PC-9 (cell line): ENCODE measurements at regions not wholly inside any gene's neighbourhood (a gene's known extent, or its start where the extent isn't known, plus 50 kb on each side); places are given as distances from the start of the nearest gene placed in this dataset.

ENCODE experiments used
- CTCF ChIP-seq: fragments of 200-600 bp; sonication (generic); conservative IDR thresholded peaks from 2 replicates; pipeline ENCODE4 v1.6.1; 2017; ENCODE audit warnings: mixed run types, antibody characterized with exemption, mild to moderate bottlenecking, moderate library complexity
- EZH2 ChIP-seq: fragments of 200-600 bp; sonication (generic); IDR thresholded peaks from 2 replicates; pipeline ENCODE4 v1.8.0; 2017; ENCODE audit warnings: antibody characterized with exemption, low read depth

- TF ChIP-seq CTCF (no peak), EZH2 (no peak)
These were observed 694.6 kb downstream of the SUCLG1 start for GRCh38 chr2:83764447-83765005.
